Activated T-cell treated with anti-CD3 and anti-CD28 coated beads, Interleukin-2, amount 50 U/mL, for 48 hours (primary cell): ENCODE measurements at regions not wholly inside any gene's neighbourhood (a gene's known extent, or its start where the extent isn't known, plus 50 kb on each side); places are given as distances from the start of the nearest gene placed in this dataset.

ENCODE experiments used
- DNase-seq, 2 experiments: peaks; one replicate each; pipeline ENCODE4 v3.0.0-alpha.2; 2020

GRCh38 chr11:23041001-23041503 lies 180.8 kb upstream of the CCDC179 start:
- no peak for DNase-seq

- no peak for DNase-seq
Measured at GRCh38 chr11:23058656-23059055, 198.4 kb upstream of the CCDC179 start.

- no peak for DNase-seq
Measured at GRCh38 chr11:23063276-23063675, 203.0 kb upstream of the CCDC179 start.

GRCh38 chr11:23078289-23078971 lies 218.2 kb upstream of the CCDC179 start:
- DNase-seq, result no peak

GRCh38 chr11:23079382-23079813 lies 219.1 kb upstream of the CCDC179 start:
- DNase-seq, result no peak

- no peak for DNase-seq
Measured at GRCh38 chr11:23087407-23087806, 227.1 kb upstream of the CCDC179 start.

GRCh38 chr11:23090659-23091058 lies 230.4 kb upstream of the CCDC179 start:
- no peak for DNase-seq

GRCh38 chr11:23095650-23096189 lies 235.4 kb upstream of the CCDC179 start:
- DNase-seq, result no peak

GRCh38 chr11:23097891-23098290 lies 237.6 kb upstream of the CCDC179 start:
- no peak for DNase-seq

GRCh38 chr11:23099256-23099655 lies 239.0 kb upstream of the CCDC179 start:
- no peak for DNase-seq

GRCh38 chr11:23100726-23101125 lies 240.5 kb upstream of the CCDC179 start:
- no peak for DNase-seq

GRCh38 chr11:23103416-23103815 lies 243.1 kb upstream of the CCDC179 start:
- DNase-seq, result no peak

GRCh38 chr11:23111527-23111926 lies 251.3 kb upstream of the CCDC179 start:
- DNase-seq, result no peak

GRCh38 chr11:23112390-23112789 lies 252.1 kb upstream of the CCDC179 start:
- no peak for DNase-seq

GRCh38 chr11:23112987-23113886 lies 253.0 kb upstream of the CCDC179 start:
- DNase-seq, result no peak

- DNase-seq, result no peak
Measured at GRCh38 chr11:23113887-23114216, 253.6 kb upstream of the CCDC179 start.

- no peak for DNase-seq
Measured at GRCh38 chr11:23123753-23124152, 263.5 kb upstream of the CCDC179 start.

- no peak for DNase-seq
Measured at GRCh38 chr11:23124249-23124648, 264.0 kb upstream of the CCDC179 start.

GRCh38 chr11:23124996-23125395 lies 264.7 kb upstream of the CCDC179 start:
- no peak for DNase-seq

- DNase-seq, result no peak
Measured at GRCh38 chr11:23127706-23128105, 267.4 kb upstream of the CCDC179 start.

- no peak for DNase-seq
Measured at GRCh38 chr11:23134627-23135026, 274.4 kb upstream of the CCDC179 start.

- DNase-seq, result no peak
Measured at GRCh38 chr11:23138761-23139160, 278.5 kb upstream of the CCDC179 start.

- no peak for DNase-seq
Measured at GRCh38 chr11:23143022-23143421, 282.7 kb upstream of the CCDC179 start.

- DNase-seq, result no peak
Measured at GRCh38 chr11:23151819-23152218, 291.5 kb upstream of the CCDC179 start.
